ENCODE measurements at regions not wholly inside any gene's neighbourhood (a gene's known extent, or its start where the extent isn't known, plus 50 kb on each side); places are given as distances from the start of the nearest gene placed in this dataset.

GRCh38 chr1:29839726-29840125 is 603.4 kb downstream of the PTPRU start:
- no peak for DNase-seq

GRCh38 chr1:29838738-29839320 is 602.5 kb downstream of the PTPRU start:
- no peak for DNase-seq

GRCh38 chr1:29836651-29837646 is 600.6 kb downstream of the PTPRU start:
- no peak for DNase-seq

- no peak for DNase-seq
Observed at GRCh38 chr1:29835874-29836273, 599.6 kb downstream of the PTPRU start.

- no peak for DNase-seq
Observed at GRCh38 chr1:29835406-29835805, 599.1 kb downstream of the PTPRU start.

DNA sequence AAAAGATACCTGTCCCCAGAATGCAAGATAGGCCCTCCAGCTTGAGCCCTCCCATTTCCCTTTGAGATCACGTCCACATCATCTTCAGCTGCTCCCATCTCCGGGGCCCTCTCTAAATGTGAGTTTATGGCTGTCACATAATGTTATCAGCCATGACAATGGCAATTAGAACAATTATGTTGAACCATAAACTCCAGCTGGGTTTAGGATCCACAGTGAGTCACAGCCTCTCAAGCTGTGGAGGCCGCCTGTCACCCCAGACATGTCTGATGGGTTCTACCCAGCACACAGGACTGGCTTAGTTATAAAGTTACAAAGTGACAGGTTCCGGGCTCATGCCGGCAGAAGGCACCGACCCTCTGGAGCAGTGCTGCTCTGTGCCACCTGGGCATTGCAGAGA is 597.3 kb downstream of the PTPRU start:
- DNase-seq, result no peak

DNA sequence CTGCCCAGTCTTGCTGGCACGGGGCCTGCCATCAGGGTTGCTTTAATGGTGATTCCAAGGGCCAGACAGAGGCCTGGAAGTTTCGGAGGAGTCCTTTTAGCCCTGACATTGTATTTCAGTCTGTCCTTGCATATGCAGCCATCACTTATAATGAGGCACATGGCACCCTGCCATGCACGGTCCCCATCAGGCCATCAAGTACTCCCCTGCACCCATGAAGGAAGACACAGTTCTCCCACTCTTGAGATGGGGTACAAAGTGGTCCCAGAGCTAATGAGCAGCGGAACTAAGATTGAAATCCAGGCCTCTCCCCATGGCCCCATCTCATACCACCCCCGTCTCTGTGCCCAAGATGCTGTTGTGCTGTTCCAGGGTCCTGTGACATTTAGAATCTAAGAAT is 596.6 kb downstream of the PTPRU start:
- DNase-seq, result no peak

DNA sequence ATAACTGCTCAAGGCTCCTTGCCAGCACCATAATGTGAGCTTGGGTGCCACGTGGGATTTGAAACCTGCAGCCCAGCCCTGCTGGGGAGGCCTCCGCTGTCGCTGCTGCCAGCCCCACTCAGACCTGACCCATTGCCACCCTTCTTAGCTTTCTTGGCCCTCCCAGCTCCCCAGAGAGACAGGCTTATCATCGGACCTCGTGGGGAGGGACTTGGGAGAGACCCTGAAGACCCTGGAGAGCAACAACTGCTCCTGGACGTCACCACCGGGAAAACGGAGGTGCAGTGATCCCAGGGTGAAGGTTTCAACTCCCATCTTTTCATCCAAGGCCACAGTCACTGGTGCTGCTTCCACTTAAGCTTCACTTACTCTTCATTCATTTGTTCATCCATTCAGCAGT is 596.1 kb downstream of the PTPRU start:
- no peak for DNase-seq

- no peak for DNase-seq
Observed at GRCh38 chr1:29831500-29832117, 595.3 kb downstream of the PTPRU start.

DNA sequence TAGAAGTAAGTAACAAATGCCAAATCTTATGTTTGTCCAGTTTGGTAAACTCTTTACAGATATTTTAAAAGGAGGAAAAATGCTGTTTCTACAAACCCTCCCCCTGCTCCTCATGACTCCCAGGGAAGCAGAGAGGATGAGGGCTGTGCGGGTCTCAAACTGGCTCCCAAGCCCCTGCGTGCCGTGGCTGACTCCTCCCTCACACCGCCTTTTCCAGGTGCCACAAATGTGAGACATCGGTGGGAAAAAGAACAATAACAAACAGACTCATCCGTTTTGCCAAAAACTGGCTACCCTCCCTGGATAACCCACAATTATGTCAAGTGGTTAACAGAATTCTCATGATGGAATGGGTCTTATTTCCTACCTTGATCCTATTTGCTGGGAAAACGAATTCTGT is 594.6 kb downstream of the PTPRU start:
- no peak for DNase-seq

DNA sequence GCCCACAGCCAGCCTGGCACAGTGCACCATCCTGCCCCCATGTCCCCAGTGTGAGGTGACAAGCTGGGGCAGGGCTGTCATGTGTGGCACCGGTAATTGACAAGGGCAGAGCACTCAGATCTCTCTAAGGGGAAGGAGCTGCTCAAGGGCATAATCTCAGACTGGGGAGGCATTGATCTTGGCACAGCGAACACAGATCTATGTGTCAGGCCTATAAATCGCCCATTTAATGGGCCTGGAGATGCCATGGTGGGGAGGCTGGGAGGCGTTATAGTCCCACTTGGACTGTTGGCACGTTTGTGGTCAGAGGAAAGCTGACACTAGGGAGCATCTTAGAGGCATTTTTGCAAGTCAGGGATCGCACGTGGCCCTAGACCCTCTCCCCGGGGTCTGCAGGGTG is 594.1 kb downstream of the PTPRU start:
- DNase-seq, result no peak

DNA sequence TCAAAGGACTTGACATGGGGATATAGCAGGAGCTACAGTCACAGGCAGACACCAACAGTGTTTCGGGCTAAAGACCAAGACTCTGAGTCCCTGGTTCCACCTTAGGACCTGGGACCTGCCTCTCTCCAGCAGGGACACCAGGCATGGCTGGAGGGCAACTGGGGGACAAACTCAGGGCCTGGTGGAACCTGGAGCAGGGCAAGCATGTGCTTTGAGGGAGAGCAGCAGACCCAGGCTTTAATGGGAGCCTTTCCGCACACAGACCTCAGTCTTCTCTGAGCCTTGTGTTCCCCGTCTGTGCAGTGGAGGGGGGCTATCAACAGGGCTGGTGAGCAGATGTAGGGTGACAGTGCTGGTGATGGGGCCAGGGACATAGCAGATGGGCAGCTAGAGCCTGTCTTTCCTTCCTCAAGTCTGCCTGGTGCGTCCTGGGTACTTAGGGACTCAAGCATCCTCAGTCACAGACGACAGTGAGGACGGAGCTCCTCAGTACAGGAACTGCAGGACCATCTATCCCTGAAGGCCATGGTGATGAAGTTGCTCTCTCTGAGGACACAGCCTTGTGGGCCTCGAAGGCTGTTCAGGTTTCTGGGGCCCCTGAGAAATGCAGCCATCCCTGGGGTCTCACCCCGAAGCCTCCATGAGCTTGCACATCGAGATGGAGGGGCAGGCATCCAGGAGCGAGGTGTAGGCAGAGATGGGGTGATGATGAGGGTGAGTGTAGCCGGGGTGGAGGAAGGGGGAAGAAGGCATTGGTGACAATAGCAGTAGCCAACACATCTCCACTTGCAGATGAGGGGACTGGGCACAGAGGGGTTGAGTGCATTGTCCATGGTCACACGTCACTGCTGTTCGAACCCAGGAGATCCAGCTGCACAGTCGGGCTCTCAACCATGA is 593.4 kb downstream of the PTPRU start:
- DNase-seq, result no peak

DNA sequence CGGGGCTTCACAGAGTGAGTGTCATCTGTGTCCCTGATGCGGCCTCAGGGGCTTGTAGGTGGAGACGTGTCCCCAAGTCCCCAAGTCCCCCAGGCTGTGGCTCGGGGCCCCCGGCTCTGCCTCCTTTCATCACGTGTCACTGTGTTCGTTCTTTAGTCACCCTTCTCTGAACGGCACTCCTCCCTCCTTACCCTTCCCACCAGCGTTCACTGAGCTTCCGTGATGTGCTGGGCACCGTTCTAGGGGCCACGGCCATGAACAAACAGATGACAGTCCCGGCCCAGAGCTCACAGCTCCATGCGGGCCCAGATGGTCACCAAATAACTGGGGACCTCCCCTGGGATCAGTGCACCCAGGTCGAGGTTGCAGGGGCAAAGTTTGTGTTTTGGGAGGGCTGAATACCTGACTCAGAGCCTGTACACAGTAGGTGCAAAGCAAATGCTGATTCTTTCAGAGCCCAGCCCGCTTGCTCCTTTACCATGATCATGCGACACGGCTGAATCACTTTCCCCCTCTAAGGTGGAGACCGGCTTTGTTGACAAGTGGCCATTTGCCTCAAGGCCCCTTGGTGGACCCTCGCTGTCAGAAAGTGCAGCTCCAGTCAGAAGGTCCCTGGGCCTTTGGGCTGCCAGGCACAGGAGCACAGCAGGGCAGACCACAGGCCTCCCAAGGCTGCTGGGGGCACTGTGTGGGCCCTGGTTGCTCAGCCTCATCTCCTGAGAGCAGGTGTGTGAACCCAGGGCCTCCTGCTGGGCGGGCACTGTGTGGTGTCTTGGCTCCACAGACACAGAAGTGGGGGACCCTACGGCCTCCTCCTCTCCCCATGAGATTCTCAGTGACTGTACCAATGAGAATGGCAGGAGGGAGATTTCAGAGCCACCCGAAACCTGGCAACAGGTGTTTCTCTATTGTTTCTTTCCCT is 592.5 kb downstream of the PTPRU start:
- no peak for DNase-seq

DNA sequence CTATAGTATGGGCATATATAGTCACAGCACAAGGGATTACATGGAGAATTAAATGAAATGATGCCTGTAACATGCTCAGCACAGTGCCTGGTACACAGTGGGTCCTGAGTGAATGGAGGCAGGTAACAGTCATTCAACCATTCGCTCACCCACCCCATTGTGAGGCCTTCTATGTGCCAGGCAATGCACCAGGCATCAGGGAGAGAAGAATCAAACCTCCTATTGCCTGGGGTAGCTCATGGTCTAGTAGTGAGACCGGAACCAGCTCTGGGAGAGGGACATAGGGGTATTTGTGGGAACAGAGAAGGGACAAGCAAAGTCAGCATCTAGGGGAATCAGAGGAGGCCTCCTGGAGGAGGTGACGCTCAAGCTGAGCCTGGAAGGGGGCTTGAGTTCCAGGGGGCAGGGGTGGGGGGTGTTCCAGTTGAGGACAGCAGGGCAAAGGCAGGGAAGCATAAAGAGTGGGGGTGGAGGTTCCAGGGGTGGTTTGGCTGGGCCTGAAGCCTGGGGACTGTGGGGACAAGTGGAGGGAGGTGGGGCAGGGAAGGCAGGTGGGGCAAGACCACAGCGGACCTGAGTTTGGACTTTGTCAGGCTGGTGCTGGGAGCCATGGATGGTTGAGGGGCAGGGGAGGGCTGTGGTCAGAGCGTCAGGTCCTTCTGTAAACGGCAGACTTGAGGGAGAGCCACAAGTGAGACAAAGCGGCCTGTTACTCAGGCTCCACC is 591.6 kb downstream of the PTPRU start:
- DNase-seq, result no peak

GRCh38 chr1:29827237-29827750 is 591.0 kb downstream of the PTPRU start:
- no peak for DNase-seq

- no peak for DNase-seq
Observed at GRCh38 chr1:29826646-29827045, 590.3 kb downstream of the PTPRU start.

DNA sequence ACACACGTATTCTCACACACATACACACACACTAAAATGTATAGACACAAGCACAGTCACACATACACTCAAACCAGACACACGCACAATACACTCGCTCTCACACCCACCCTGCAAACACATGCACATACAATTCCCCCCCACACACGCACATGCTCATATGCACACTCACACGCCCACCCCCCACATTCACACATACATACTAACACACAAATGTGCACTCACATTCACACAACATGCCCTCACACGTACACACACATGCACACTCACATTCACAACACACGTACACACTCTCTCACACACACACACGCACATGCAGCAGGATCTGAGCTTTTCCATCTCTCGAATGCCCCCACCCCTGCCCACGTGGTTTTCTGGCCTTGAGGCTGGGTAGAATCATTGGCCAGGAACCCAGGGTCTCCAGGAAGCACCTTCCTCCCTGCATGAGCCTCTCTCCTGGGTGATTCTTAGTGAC is 589.7 kb downstream of the PTPRU start:
- no peak for DNase-seq

GRCh38 chr1:29825274-29825940 is 589.1 kb downstream of the PTPRU start:
- DNase-seq, result no peak

DNA sequence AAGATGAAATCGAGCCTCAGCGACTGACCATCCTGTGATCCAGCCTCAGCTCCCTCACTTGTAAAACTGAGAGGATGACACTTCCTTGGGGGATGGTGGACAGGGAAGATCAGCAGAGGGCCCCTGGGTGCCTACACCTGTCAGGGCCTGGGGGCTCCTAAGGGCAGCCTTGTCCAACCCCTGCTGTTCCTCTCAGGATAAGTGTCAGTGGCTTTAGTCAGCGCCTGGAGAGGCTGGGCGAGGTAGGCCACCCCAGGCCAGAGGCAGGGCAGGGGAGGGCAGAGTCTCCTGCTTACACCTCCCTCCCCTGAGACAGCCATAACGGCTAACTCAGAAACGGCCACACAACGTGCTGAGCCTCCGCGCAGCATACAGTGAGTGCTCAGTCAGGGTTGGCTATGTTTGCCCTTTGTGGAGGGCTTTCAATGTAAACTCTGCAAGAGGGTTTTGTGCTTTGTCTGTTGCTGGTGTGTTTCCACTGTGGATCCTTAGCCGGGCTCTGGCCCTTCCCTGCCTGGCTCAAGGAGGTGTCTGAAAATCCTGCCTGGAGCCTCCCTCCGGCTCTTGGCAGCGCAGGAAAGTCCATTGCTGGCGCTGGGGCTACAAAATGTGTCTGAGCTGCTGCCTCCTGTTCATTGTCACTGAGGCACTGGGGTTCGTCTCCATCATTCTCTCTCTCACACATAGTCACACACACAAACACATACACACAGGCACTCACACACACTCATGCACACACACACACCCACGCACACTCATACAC is 588.4 kb downstream of the PTPRU start:
- no peak for DNase-seq

Data from activated T-cell treated with anti-CD3 and anti-CD28 coated beads, Interleukin-2, amount 50 U/mL, for 1 hour (primary cell).